ENCODE measurements at regions not wholly inside any gene's neighbourhood (a gene's known extent, or its start where the extent isn't known, plus 50 kb on each side); places are given as distances from the start of the nearest gene placed in this dataset.
"Not testable (repeated sequence)": the region's sequence is repeated elsewhere in the genome, so short reads cannot be mapped to it uniquely, and the experiment has no call there.

DNA sequence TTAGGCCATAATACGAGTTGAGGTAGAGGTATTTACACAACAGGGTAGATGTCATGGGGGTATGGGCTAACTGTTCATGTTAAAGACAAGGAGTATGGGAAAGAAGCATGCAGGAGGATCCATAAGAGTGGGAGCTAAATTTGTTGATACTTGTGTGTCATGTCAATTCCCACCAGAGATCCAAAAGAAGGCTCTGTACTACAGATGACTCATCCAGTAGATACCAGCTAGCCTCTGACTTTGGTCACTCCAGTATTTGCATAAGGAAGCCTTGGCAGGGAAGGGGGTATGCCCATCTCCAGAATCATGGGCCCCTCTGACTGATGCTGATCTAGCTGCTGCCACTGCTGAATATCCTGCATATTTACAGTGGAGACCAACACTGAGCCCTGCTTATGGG lies 743.7 kb upstream of the GRAMD2B start:
- ChIA-PET CTCF (interaction anchor here (1.4 kb wide), 1 partner anchor 17 kb away, joined by 3 read pairs; no protein-coding TSS in a partner anchor), POLR2A (no interaction called here)
- no peak for DNase-seq (ENCODE audit: extremely low spot score)
- TF ChIP-seq, protein P1, sequence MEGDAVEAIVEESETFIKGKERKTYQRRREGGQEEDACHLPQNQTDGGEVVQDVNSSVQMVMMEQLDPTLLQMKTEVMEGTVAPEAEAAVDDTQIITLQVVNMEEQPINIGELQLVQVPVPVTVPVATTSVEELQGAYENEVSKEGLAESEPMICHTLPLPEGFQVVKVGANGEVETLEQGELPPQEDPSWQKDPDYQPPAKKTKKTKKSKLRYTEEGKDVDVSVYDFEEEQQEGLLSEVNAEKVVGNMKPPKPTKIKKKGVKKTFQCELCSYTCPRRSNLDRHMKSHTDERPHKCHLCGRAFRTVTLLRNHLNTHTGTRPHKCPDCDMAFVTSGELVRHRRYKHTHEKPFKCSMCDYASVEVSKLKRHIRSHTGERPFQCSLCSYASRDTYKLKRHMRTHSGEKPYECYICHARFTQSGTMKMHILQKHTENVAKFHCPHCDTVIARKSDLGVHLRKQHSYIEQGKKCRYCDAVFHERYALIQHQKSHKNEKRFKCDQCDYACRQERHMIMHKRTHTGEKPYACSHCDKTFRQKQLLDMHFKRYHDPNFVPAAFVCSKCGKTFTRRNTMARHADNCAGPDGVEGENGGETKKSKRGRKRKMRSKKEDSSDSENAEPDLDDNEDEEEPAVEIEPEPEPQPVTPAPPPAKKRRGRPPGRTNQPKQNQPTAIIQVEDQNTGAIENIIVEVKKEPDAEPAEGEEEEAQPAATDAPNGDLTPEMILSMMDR (IDR thresholded peaks at IDR 0.05; ENCODE audit: control extremely low read depth, extremely low read depth, low read depth, missing control alignments): no peak

DNA sequence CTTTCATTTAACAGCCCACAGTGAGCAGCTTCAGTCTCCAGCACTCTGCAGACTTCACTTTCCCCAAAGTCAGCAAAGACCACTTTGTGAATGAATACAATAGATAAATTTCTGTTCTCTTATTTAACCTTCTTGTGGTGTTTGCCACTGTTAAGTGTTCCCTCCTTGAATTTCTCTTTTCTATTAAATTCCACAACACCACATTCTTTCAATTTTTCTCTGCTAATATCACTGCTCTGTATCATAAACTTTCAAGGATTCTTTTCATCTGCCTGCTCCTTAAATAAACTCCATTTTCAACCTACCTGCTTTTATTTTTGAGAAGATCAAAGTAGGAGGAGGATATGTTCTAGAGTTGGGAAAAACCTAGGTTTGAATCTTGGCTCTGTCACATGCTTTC lies 739.5 kb upstream of the GRAMD2B start:
- POLR2A ChIA-PET: no interaction called here
- no peak for DNase-seq (ENCODE audit: extremely low spot score)
- CTCF ChIA-PET: no interaction called here
- TF ChIP-seq, protein P1 (IDR thresholded peaks at IDR 0.05; ENCODE audit: control extremely low read depth, extremely low read depth, low read depth, missing control alignments): no peak

DNA sequence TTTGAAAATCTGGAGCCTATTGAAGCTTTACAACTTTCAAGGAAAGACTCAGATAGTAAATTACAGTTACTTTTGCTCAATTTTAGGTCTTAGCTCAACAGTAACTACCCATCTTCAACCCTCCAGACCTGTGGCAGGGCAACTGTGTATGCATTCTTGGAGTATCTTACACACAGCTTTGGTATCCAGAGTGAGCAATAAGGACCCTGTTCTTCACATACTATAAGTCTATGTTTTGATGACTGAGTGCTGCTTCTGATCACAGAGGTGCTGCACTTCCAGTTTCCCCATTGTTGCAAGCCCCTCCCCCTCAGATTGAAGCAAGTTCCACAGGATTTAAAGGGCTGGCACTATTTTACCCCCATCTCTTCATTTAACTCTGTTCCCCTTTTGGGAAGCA lies 737.4 kb upstream of the GRAMD2B start:
- CTCF ChIA-PET: interaction anchor here (0.7 to 1.3 kb wide), 2 partner anchors 10 to 15 kb away, joined by 3 read pairs; no protein-coding TSS in a partner anchor
- POLR2A ChIA-PET: no interaction called here
- no peak for DNase-seq (ENCODE audit: extremely low spot score)
- TF ChIP-seq, protein P1 (IDR thresholded peaks at IDR 0.05; ENCODE audit: control extremely low read depth, extremely low read depth, low read depth, missing control alignments): no peak

DNA sequence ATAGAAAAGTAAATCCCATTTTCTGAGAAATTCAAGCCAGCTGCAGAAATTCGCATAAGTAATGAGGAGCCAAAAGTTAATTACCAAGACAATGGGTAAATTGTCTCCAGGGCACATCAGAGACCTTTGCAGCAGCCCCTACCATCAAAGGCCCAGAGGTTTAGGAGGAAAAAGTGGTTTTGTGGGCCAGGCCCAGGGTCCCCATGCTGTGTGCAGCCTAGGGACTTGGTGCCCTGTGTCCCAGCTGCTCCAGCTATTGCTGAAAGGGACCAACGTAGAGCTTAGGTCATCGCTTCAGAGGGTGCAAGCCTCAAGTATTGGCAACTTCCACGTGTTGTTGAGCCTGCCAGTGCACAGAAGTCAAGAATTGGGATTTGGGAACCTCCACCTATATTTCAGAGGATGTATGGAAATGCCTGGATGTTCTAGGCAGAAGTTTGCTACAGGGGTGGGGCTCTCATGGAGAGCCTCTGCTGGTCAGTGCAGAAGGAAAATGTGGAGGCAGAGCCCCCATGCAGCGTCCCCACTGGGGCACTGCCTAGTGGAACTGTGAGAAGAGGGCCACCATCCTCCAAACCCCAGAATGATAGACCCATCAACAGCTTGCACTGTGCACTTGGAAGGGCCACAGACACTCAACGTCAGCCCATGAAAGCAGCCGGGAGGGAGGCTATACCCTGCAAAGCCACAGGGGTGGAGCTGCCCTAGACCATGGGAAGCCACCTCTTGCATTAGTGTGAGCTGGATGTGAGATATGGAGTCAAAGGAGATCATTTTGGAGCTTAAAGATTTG lies 731.3 kb upstream of the GRAMD2B start:
- CTCF ChIA-PET; DNase-seq (ENCODE audit: extremely low spot score); POLR2A ChIA-PET: not testable (repeated sequence)

DNA sequence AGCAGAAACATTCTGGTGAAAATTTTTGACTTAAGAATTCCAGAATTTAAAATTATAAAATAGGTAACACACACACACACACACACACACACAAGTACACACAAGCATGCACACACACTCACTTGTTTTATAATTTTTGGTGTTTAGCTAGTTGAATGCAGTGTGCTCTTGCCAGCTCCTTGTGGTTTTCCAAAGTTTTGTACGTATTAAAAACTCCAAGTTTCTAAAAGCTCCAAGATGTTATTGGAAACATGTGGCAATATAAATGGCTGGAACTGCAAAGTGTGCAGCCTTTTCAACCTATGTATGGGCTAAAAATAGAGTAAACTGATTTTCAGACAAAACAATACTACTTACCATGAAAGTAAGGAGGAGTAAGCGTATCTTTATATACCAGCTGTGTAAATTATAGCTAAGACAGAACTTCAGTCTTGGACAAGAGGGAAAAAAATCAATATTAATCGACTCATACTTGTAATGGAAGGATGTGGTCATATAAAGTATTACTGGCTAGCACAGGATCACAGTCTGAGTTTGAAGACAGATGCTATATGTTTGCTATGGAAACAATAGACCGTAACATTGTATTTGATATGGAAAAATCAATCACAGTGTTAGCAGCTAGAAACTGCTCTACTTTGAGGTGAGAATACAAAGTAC lies 727.1 kb upstream of the GRAMD2B start:
- ChIA-PET CTCF (interaction anchor here (1.0 to 1.4 kb wide), 3 partner anchors 9 to 36 kb away, joined by 3 to 5 read pairs (median 3); no protein-coding TSS in a partner anchor), POLR2A (no interaction called here)
- no peak for DNase-seq (ENCODE audit: extremely low spot score)
- TF ChIP-seq, protein P1 (IDR thresholded peaks at IDR 0.05; ENCODE audit: control extremely low read depth, extremely low read depth, low read depth, missing control alignments): no peak

DNA sequence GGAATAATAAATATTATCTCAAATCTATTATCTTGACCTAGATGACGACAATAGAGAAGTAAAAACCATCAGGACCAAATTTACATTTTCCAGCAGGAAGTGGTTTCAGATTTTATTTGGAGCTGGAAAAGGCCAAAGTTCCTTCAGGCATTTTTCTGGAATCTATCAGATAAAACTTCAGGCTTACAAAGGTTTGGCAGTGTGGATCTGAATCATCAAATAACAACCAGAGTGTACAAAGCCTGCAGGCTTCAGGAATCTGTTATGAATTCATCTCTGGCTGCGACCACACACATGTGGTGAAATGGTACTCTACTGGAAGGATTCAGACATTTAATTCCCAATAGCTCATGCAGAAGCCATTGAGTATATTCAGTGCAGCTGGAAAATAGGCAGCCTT lies 726.4 kb upstream of the GRAMD2B start:
- CTCF ChIA-PET: interaction anchor here (1.2 to 1.4 kb wide), 2 partner anchors 18 to 35 kb away, joined by 3 to 5 read pairs; no protein-coding TSS in a partner anchor
- no peak for DNase-seq (ENCODE audit: extremely low spot score)
- TF ChIP-seq, protein P1 (IDR thresholded peaks at IDR 0.05; ENCODE audit: control extremely low read depth, extremely low read depth, low read depth, missing control alignments): no peak
- POLR2A ChIA-PET: no interaction called here

DNA sequence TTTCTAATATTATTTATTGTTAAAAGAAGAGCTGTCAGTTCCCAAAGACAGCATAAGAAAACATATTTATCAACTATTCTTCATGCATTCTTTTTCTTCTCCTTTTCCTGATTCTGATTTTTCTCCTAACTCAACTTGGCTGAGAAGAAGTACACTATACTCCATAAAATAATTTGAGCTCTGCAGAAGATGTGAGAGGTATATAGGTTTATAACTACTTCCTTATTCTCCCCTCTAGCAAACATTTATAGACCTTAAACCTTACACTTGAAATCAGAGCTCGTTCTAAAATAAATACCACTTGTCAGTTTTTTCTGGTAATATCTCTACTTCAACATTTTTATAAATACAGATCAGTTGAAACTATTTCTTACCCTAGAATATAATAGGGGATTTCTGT lies 724.8 kb upstream of the GRAMD2B start:
- TF ChIP-seq, protein P1 (IDR thresholded peaks at IDR 0.05; ENCODE audit: control extremely low read depth, extremely low read depth, low read depth, missing control alignments): no peak
- ChIA-PET CTCF (interaction anchor here (1.2 to 1.6 kb wide), 2 partner anchors 24 to 277 kb away, joined by 3 to 5 read pairs; no protein-coding TSS in a partner anchor), POLR2A (no interaction called here)
- no peak for DNase-seq (ENCODE audit: extremely low spot score)

Measured in GM10248 (cell line).